Retinal pigment epithelial cell (primary cell): ENCODE measurements at regions not wholly inside any gene's neighbourhood (a gene's known extent, or its start where the extent isn't known, plus 50 kb on each side); places are given as distances from the start of the nearest gene placed in this dataset.

Experiments used
- DNase-seq: peaks from one replicate; pipeline ENCODE4 v3.0.0-alpha.2; 2010; ENCODE audit warnings: low read depth
- H3K4me3 ChIP-seq: 2 replicates; pipeline ENCODE4 v1.5.1; 2011; ENCODE audit warnings: mild to moderate bottlenecking, low read length, control low read depth, moderate library complexity
- TF ChIP-seq, protein P1 (sequence below): conservative IDR thresholded peaks from 2 replicates; pipeline ENCODE4 v1.5.1; 2011; ENCODE audit warnings: low read depth, low read length, control low read depth, inconsistent platforms

DNA sequence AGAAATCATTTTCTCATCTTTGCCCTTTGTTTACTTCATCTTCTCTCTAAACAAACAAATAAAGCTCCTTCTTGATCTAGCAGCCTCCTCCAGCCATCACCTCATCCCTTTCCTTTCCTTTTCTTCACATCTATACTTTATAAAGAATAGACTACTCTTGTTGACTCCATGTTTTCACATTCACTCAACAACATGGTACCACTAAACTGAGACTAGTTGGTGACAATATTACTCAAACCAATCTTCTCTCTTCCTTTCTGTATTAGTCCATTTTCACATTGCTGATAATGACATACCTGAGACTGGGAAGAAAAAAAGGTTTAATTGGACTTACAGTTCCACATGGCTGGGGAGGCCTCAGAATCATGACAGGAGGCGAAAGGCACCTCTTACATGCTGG is 324.7 kb downstream of the SOX2 start:
- DNase-seq, result no peak
- TF ChIP-seq, protein P1, sequence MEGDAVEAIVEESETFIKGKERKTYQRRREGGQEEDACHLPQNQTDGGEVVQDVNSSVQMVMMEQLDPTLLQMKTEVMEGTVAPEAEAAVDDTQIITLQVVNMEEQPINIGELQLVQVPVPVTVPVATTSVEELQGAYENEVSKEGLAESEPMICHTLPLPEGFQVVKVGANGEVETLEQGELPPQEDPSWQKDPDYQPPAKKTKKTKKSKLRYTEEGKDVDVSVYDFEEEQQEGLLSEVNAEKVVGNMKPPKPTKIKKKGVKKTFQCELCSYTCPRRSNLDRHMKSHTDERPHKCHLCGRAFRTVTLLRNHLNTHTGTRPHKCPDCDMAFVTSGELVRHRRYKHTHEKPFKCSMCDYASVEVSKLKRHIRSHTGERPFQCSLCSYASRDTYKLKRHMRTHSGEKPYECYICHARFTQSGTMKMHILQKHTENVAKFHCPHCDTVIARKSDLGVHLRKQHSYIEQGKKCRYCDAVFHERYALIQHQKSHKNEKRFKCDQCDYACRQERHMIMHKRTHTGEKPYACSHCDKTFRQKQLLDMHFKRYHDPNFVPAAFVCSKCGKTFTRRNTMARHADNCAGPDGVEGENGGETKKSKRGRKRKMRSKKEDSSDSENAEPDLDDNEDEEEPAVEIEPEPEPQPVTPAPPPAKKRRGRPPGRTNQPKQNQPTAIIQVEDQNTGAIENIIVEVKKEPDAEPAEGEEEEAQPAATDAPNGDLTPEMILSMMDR, result no peak
- H3K4me3 ChIP-seq, result no peak overlapping the region

DNA sequence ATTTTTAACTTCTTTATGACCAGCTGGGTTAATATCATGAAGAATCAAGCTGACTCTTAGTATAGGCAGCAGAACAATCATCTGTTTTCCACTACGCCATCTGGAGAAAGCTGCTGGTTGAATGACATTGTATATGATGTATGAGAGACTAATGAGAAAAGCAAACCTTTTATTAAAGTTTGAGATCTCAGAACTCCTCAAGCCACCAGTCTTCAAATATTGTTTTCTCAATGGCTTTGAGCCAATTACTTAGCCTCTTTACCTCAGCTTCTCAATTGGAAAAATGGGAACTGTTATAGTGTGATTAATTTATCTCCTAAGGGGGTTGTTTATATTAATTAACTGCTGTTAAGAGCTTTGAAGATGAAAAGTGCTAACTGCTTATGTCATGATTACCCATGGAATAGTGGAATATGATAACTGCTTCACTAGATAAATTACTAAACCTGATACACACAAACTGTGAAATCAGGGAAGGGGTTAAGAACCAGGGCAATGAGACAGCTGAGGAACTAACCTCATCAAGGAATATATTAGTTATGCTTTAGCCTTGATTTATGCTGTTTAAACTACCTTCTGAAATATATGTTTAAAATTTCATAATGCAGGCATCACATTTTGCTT is 330.1 kb downstream of the SOX2 start:
- no peak overlapping the region for H3K4me3 ChIP-seq
- TF ChIP-seq, protein P1, result no peak
- DNase-seq, result no peak

GRCh38 chr3:182045736-182046135 is 334.0 kb downstream of the SOX2 start:
- DNase-seq, result no peak
- TF ChIP-seq, protein P1, result no peak
- H3K4me3 ChIP-seq, result no peak overlapping the region

GRCh38 chr3:182046166-182046764 is 334.5 kb downstream of the SOX2 start:
- TF ChIP-seq, protein P1, result no peak
- DNase-seq, result no peak

DNA sequence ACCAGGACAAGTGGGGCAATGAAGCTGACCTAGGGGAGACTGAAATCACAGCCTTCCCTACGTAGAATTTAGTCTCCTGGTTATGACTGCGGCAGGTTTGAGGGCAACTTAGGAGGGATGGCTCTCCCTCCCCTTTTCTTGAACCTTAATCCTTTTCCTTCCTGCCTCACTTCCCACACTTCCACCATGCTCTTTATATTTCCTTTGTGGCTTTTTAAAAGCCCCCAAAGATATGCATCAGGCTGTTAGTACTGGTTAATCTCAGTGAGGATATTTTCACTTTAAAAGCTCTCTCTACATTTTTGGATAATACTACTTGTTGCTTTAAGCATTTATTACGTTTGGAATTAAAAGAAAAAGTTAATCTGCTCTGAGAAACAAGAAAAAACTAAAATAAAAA is 339.2 kb downstream of the SOX2 start:
- no peak for DNase-seq
- TF ChIP-seq, protein P1, result no peak
- H3K4me3 ChIP-seq, result no peak overlapping the region

More at GRCh38 chr3:182046166-182046764, 334.5 kb downstream of the SOX2 start:
- no peak overlapping the region for H3K4me3 ChIP-seq

DNA sequence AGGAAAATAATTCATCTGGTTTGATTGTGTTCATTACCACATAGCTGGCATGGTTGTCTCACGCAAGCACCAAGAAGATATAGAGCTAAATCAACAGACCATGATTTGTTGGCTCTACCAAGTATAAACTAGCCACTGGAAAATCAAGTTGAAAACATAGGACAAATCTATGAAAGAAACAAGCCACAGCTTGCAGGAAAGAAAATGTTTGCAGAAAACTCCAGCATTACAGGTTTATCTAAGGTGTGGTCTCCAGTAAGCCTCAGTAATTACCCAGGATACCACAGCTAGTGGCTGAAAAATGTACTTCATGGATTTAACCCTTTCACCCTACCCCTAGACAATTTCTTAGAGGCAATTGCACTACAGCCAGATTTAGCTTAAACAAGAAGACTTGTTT is 340.6 kb downstream of the SOX2 start:
- TF ChIP-seq, protein P1, result no peak
- H3K4me3 ChIP-seq, result no peak overlapping the region
- DNase-seq, result no peak

DNA sequence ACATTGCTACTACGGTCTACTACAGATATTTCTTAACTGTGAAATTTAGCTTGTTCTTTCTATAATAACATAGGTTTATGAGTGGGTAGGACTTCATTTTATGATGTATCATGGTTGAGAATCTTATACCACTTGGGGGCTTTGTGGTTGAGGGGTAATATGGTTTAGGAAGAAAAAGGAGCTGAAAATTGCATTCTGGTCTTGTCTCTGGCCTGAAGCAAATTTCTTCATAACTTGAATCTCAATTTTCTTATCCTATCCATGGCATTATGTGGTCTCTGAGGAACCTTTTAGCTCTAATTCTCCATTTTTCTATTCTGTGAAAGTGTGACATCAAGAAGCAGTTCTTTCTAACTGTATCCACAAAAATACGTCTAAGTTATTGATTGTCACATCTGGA is 341.0 kb downstream of the SOX2 start:
- DNase-seq, result no peak
- no peak overlapping the region for H3K4me3 ChIP-seq
- TF ChIP-seq, protein P1, result no peak
